Breast epithelium (tissue), 3 donors: ENCODE measurements at regions not wholly inside any gene's neighbourhood (a gene's known extent, or its start where the extent isn't known, plus 50 kb on each side); places are given as distances from the start of the nearest gene placed in this dataset.
"Not testable (repeated sequence)": the region's sequence is repeated elsewhere in the genome, so short reads cannot be mapped to it uniquely, and the experiment has no call there.

ENCODE experiments used
- CTCF ChIP-seq, 3 donors: fragments of 450-650 bp; IDR thresholded peaks; one replicate each; pipeline ENCODE4 v1.5.1; 2016 to 2017; ENCODE audit warnings: antibody characterized with exemption in 3 of 3, mild to moderate bottlenecking in 3 of 3, moderate library complexity in 3 of 3
- POLR2A ChIP-seq: fragments of 450-650 bp; IDR thresholded peaks from one replicate; pipeline ENCODE4 v1.6.1; 2016; ENCODE audit warnings: antibody characterized with exemption, mild to moderate bottlenecking, moderate library complexity
- POLR2AphosphoS5 ChIP-seq, 3 donors: sonication (generic); formaldehyde crosslinking; IDR thresholded peaks; one replicate each; pipeline ENCODE4 v1.6.1; 2017; ENCODE audit warnings: antibody characterized with exemption in 3 of 3

- not testable (repeated sequence) for TF ChIP-seq POLR2A; POLR2AphosphoS5 (IDR thresholded peaks at IDR 0.05); CTCF (IDR thresholded peaks at IDR 0.05)
Observed at GRCh38 chr2:180691186-180691854, 289.1 kb upstream of the UBE2E3 start.
